H9 (cell line): ENCODE measurements at regions not wholly inside any gene's neighbourhood (a gene's known extent, or its start where the extent isn't known, plus 50 kb on each side); places are given as distances from the start of the nearest gene placed in this dataset.
A peak's percentile ranks its signal among the peaks of the same experiment; 100 is the strongest.

Source experiments
- DNase-seq: peaks from one replicate; pipeline ENCODE4 v3.0.0-alpha.2; 2017
- H2AFZ ChIP-seq: one replicate; pipeline ENCODE4 v1.6.1; 2013; ENCODE audit warnings: mild to moderate bottlenecking, low read length, control low read depth, moderate library complexity
- H2AK5ac ChIP-seq: 2 replicates; pipeline ENCODE4 v1.6.1; 2013; ENCODE audit warnings: low read length, control low read depth, mixed read lengths; ENCODE audit not compliant: insufficient read length
- H2BK120ac ChIP-seq: one replicate; pipeline ENCODE4 v1.6.1; 2013; ENCODE audit warnings: low read depth, mild to moderate bottlenecking, low read length, control low read depth, inconsistent platforms; ENCODE audit not compliant: poor library complexity, severe bottlenecking
- H2BK12ac ChIP-seq: 2 replicates; pipeline ENCODE4 v1.6.1; 2013; ENCODE audit warnings: low read length, control low read depth, mixed read lengths, low read depth; ENCODE audit not compliant: insufficient read length
- H2BK15ac ChIP-seq: 2 replicates; pipeline ENCODE4 v1.6.1; 2013; ENCODE audit warnings: low read depth, low read length, control low read depth
- H2BK20ac ChIP-seq: one replicate; pipeline ENCODE4 v1.6.1; 2013; ENCODE audit warnings: low read depth, mild to moderate bottlenecking, low read length, control low read depth, inconsistent platforms; ENCODE audit not compliant: poor library complexity, severe bottlenecking
- H2BK5ac ChIP-seq: 2 replicates; pipeline ENCODE4 v1.6.1; 2013; ENCODE audit warnings: low read length, control low read depth, mixed read lengths; ENCODE audit not compliant: insufficient read length
- H3K14ac ChIP-seq: 2 replicates; pipeline ENCODE4 v1.6.1; 2013; ENCODE audit warnings: low read length, control low read depth; ENCODE audit not compliant: insufficient read depth
- H3K18ac ChIP-seq: 2 replicates; pipeline ENCODE4 v1.6.1; 2013; ENCODE audit warnings: low read depth, mild to moderate bottlenecking, mixed read lengths, low read length, control low read depth; ENCODE audit not compliant: insufficient read length
- H3K23ac ChIP-seq: 2 replicates; pipeline ENCODE4 v1.6.1; 2013; ENCODE audit warnings: low read length, control low read depth, mixed read lengths, low read depth; ENCODE audit not compliant: insufficient read length
- H3K23me2 ChIP-seq: 2 replicates; pipeline ENCODE4 v1.6.1; 2013; ENCODE audit warnings: low read depth, mild to moderate bottlenecking, mixed read lengths, low read length, control low read depth; ENCODE audit not compliant: insufficient read length, poor library complexity, severe bottlenecking
- H3K27ac ChIP-seq: 2 replicates; pipeline ENCODE4 v1.5.1; 2013; ENCODE audit warnings: low read length, control low read depth, mixed read lengths, low read depth; ENCODE audit not compliant: insufficient read length
- H3K27me3 ChIP-seq: 2 replicates; pipeline ENCODE4 v1.6.1; 2013; ENCODE audit warnings: low read length, control low read depth, inconsistent platforms; ENCODE audit not compliant: insufficient read depth
- H3K4ac ChIP-seq: 2 replicates; pipeline ENCODE4 v1.6.1; 2013; ENCODE audit warnings: low read depth, mild to moderate bottlenecking, control low read depth, inconsistent platforms, low read length, moderate library complexity
- H3K4me1 ChIP-seq: 2 replicates; pipeline ENCODE4 v1.6.1; 2013; ENCODE audit warnings: low read length, control low read depth, inconsistent platforms; ENCODE audit not compliant: insufficient read depth
- H3K4me2 ChIP-seq: 2 replicates; pipeline ENCODE4 v1.6.1; 2013; ENCODE audit warnings: low read length, control low read depth, mixed read lengths; ENCODE audit not compliant: insufficient read length, insufficient read depth
- H3K56ac ChIP-seq: 2 replicates; pipeline ENCODE4 v1.6.1; 2013; ENCODE audit warnings: low read depth, mild to moderate bottlenecking, mixed read lengths, low read length, control low read depth; ENCODE audit not compliant: insufficient read length
- H3K79me1 ChIP-seq: 2 replicates; pipeline ENCODE4 v1.6.1; 2013; ENCODE audit warnings: low read depth, mild to moderate bottlenecking, moderate library complexity, low read length, control low read depth, inconsistent platforms; ENCODE audit not compliant: insufficient read depth, poor library complexity, severe bottlenecking
- H3K79me2 ChIP-seq: 2 replicates; pipeline ENCODE4 v1.6.1; 2013; ENCODE audit warnings: low read length, control low read depth, inconsistent platforms; ENCODE audit not compliant: insufficient read depth
- H3K9ac ChIP-seq: 2 replicates; pipeline ENCODE4 v1.6.1; 2013; ENCODE audit warnings: low read length, control low read depth, mixed read lengths; ENCODE audit not compliant: insufficient read length; ENCODE audit errors: extremely low read depth
- H3K9me3 ChIP-seq: one replicate; pipeline ENCODE4 v1.6.1; 2013; ENCODE audit warnings: low read depth, low read length, inconsistent platforms; ENCODE audit not compliant: control insufficient read depth
- H3T11ph ChIP-seq: one replicate; pipeline ENCODE4 v1.6.1; 2013; ENCODE audit warnings: mild to moderate bottlenecking, low read length, control low read depth, inconsistent platforms
- H4K20me1 ChIP-seq: one replicate; pipeline ENCODE4 v1.6.1; 2013; ENCODE audit not compliant: control insufficient read depth, insufficient read length, insufficient read depth
- H4K5ac ChIP-seq: 2 replicates; pipeline ENCODE4 v1.6.1; 2013; ENCODE audit warnings: low read depth, mild to moderate bottlenecking, mixed read lengths, low read length, control low read depth; ENCODE audit not compliant: insufficient read length
- H4K8ac ChIP-seq: replicated peaks from 2 replicates; pipeline ENCODE4 v1.6.1; 2013; ENCODE audit warnings: low read length, control low read depth, mixed read lengths, low read depth; ENCODE audit not compliant: insufficient read length
- H4K91ac ChIP-seq: 2 replicates; pipeline ENCODE4 v1.6.1; 2013; ENCODE audit warnings: low read depth, mild to moderate bottlenecking, moderate library complexity, mixed read lengths, low read length, control low read depth; ENCODE audit not compliant: insufficient read length
- H3K27ac Mint-ChIP-seq, 3 experiments: 2 replicates in 2 of 3; 3 replicates in 1 of 3; pipeline ENCODE4 v1.8.0; 2020 to 2021; ENCODE audit warnings: mixed read lengths in 3 of 3, mild to moderate bottlenecking in 1 of 3, moderate library complexity in 1 of 3
- H3K27me3 Mint-ChIP-seq: 2 replicates; pipeline ENCODE4 v1.8.0; 2021; ENCODE audit warnings: low read depth, mild to moderate bottlenecking, moderate library complexity, mixed read lengths
- H3K36me3 Mint-ChIP-seq, 3 experiments: 2 replicates in 2 of 3; 3 replicates in 1 of 3; pipeline ENCODE4 v1.8.0; 2020 to 2021; ENCODE audit warnings: low read depth in 3 of 3, mixed read lengths in 3 of 3; ENCODE audit not compliant: insufficient read depth in 1 of 3
- H3K4me1 Mint-ChIP-seq, 2 experiments: 2 replicates each; pipeline ENCODE4 v1.8.0; 2020; ENCODE audit warnings: mixed read lengths in 2 of 2
- H3K4me3 Mint-ChIP-seq, 2 experiments: 2 replicates in 1 of 2; 3 replicates in 1 of 2; pipeline ENCODE4 v1.8.0; 2020 to 2021; ENCODE audit warnings: mild to moderate bottlenecking in 2 of 2, mixed read lengths in 2 of 2, moderate library complexity in 1 of 2
- H3K9me3 Mint-ChIP-seq, 2 experiments: 2 replicates in 1 of 2; 3 replicates in 1 of 2; pipeline ENCODE4 v1.8.0; 2020; ENCODE audit warnings: mild to moderate bottlenecking in 2 of 2, mixed read lengths in 2 of 2, moderate library complexity in 1 of 2
- WGBS: extraction: QIAGEN DNeasy Blood & Tissue Kit; methylation state at CpG from one replicate; pipeline ENCODE4 v1.1.7; 2013; ENCODE audit warnings: missing lambda C conversion rate, low lambda C conversion rate, mixed read lengths; ENCODE audit not compliant: insufficient read length; ENCODE audit errors: extremely low coverage; 5-methylcytosine and 5-hydroxymethylcytosine counted together
- TF ChIP-seq, protein P1 (sequence below): fragments of 200-600 bp; sonication (generic); conservative IDR thresholded peaks from 3 replicates; pipeline ENCODE4 v1.8.0; 2021; ENCODE audit warnings: antibody characterized with exemption, mild to moderate bottlenecking

DNA sequence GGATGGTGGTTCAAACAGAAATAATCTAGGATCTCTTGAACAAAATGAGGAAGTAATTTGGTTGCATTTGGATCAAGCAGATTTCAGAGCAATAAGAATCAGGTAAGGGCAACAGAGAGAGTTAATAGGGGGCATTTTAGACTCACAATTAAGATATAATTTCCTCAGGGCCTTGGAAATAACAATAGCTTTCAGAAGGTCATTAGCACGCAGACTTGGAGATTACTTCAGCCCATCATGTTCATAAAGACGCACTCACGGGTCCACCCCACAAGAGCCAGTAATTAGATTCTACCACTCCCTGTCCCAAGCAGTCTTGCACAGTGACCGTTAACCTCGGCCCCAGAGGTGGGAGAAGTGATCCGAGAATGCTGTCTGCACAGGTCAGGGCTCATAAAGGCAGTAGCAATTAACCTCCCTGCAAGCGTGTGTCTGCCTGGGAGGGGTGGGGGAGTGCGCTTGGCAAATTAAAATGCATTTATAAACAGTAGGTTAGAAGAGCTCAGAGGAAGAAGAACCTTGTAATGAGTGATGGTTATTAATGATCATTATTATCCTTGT is 125.7 kb upstream of the CCDC196 start:
- Histone ChIP-seq H4K5ac (no peak overlapping the region), H3K23me2 (no peaks in the 10 kb centered on the region), H3K23ac (no peak overlapping the region), H2BK5ac (no peak overlapping the region), H3K4me1 (no peaks in the 10 kb centered on the region), H2BK120ac (no peak overlapping the region), H3T11ph (no peak overlapping the region), H3K27me3 (no peaks in the 10 kb centered on the region), H4K20me1 (no peaks in the 10 kb centered on the region), H2AFZ (no peak overlapping the region), H3K27ac (no peak overlapping the region), H3K56ac (no peak overlapping the region), H4K91ac (no peak overlapping the region), H3K4ac (no peak overlapping the region), H3K18ac (no peak overlapping the region), H3K4me2 (no peak overlapping the region), H2BK20ac (no peak overlapping the region), H2AK5ac (no peak overlapping the region), H3K14ac (no peak overlapping the region), H3K79me1 (no peaks in the 10 kb centered on the region), H3K9ac (no peak overlapping the region), H3K9me3 (no peaks in the 10 kb centered on the region), H4K8ac (no peak overlapping the region), H2BK15ac (no peak overlapping the region), H2BK12ac (no peak overlapping the region), H3K79me2 (no peaks in the 10 kb centered on the region)
- H3K9me3 Mint-ChIP-seq, result no peaks in the 10 kb centered on the region; a peak in 1 of 5 replicates
- DNase-seq, result no peak
- TF ChIP-seq, protein P1, sequence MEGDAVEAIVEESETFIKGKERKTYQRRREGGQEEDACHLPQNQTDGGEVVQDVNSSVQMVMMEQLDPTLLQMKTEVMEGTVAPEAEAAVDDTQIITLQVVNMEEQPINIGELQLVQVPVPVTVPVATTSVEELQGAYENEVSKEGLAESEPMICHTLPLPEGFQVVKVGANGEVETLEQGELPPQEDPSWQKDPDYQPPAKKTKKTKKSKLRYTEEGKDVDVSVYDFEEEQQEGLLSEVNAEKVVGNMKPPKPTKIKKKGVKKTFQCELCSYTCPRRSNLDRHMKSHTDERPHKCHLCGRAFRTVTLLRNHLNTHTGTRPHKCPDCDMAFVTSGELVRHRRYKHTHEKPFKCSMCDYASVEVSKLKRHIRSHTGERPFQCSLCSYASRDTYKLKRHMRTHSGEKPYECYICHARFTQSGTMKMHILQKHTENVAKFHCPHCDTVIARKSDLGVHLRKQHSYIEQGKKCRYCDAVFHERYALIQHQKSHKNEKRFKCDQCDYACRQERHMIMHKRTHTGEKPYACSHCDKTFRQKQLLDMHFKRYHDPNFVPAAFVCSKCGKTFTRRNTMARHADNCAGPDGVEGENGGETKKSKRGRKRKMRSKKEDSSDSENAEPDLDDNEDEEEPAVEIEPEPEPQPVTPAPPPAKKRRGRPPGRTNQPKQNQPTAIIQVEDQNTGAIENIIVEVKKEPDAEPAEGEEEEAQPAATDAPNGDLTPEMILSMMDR, result no peak
- no CpG with 5 or more reads among the region's 8 CpGs for WGBS
- H3K4me3 Mint-ChIP-seq, result no peak overlapping the region
- peaks cover 13 to 17% of the 10 kb centered on the region in 2 experiments for H3K4me1 Mint-ChIP-seq
- peak overlapping the region in 1 of 3 experiments; percentile 25; a peak in 1 of 7 replicates for H3K27ac Mint-ChIP-seq
- H3K27me3 Mint-ChIP-seq, result peaks cover 35% of the 10 kb centered on the region
- no peaks in the 10 kb centered on the region; a peak in 1 of 7 replicates for H3K36me3 Mint-ChIP-seq
